Loucy (cell line): ENCODE measurements at regions not wholly inside any gene's neighbourhood (a gene's known extent, or its start where the extent isn't known, plus 50 kb on each side); places are given as distances from the start of the nearest gene placed in this dataset.

Source experiments
- EZH2phosphoT487 ChIP-seq: fragments of 200-600 bp; IDR thresholded peaks from 2 replicates; pipeline ENCODE4 v1.6.1; 2018; ENCODE audit warnings: antibody characterized with exemption, mild to moderate bottlenecking, moderate library complexity, borderline replicate concordance
- TF ChIP-seq, protein P1 (sequence below): fragments of 200-600 bp; sonication (generic); conservative IDR thresholded peaks from 2 replicates; pipeline ENCODE4 v1.5.1; 2014; ENCODE audit warnings: mild to moderate bottlenecking, antibody characterized with exemption, low read length

DNA sequence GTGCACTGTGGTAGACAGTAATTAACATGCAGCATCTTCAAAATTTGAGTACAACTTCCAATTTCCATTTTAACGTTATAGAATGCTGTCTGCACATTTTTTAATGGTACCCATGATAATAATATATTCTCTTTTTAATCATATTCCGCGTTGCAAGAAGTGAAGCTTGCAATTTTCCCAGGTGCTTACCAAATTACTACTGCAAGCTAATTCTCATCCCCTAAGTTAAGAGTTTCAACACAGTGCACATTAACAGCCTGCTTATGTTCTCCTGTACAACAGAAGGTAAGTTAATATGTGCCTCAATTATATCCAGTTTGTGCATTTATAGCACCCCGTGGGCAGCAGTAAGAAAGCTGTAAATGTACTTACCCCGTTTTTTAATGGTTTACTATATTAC is 132.9 kb downstream of the CBLN2 start:
- TF ChIP-seq, protein P1, sequence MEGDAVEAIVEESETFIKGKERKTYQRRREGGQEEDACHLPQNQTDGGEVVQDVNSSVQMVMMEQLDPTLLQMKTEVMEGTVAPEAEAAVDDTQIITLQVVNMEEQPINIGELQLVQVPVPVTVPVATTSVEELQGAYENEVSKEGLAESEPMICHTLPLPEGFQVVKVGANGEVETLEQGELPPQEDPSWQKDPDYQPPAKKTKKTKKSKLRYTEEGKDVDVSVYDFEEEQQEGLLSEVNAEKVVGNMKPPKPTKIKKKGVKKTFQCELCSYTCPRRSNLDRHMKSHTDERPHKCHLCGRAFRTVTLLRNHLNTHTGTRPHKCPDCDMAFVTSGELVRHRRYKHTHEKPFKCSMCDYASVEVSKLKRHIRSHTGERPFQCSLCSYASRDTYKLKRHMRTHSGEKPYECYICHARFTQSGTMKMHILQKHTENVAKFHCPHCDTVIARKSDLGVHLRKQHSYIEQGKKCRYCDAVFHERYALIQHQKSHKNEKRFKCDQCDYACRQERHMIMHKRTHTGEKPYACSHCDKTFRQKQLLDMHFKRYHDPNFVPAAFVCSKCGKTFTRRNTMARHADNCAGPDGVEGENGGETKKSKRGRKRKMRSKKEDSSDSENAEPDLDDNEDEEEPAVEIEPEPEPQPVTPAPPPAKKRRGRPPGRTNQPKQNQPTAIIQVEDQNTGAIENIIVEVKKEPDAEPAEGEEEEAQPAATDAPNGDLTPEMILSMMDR: no peak
- TF ChIP-seq EZH2phosphoT487: no peak
